ENCODE measurements at regions not wholly inside any gene's neighbourhood (a gene's known extent, or its start where the extent isn't known, plus 50 kb on each side); places are given as distances from the start of the nearest gene placed in this dataset.

- no TSS peak for BruUV-seq (replicated peaks)
- H3K36me3 ChIP-seq (ENCODE audit: control insufficient read depth, insufficient read depth, low read length): no peaks in the 10 kb centered on the region
- no peaks in the 10 kb centered on the region for H3K9me3 ChIP-seq (ENCODE audit: control insufficient read depth, insufficient read depth, low read depth, low read length)
- CTCF ChIA-PET: no interaction called here
- POLR2A ChIA-PET: no interaction called here
- intact Hi-C loops (cut with micrococcal nuclease; ENCODE audit: unreplicated experiment): no loop called here
- H3K4me3 ChIP-seq (ENCODE audit: low read depth in 2 of 2, low read length in 2 of 2): no peak overlapping the region
- ATAC-seq (no peak), DNase-seq (ENCODE audit: low read depth, low spot score) (no peak)
- in situ Hi-C loops (cut with HindIII; ENCODE audit: low pct_unique_long_range_greater_than_20kb, low sequenced_read_pairs): no loop called here
- H3K27me3 ChIP-seq (ENCODE audit: control insufficient read depth, insufficient read depth, low read length): no peaks in the 10 kb centered on the region
- no peak overlapping the region for H3K27ac ChIP-seq (ENCODE audit: low read length)
- no peak for TF ChIP-seq REST (IDR thresholded peaks at IDR 0.05; ENCODE audit: insufficient read depth in 1 of 2, low read depth in 2 of 2, low read length in 1 of 2)
- no peak for TF ChIP-seq SIN3A (IDR thresholded peaks at IDR 0.05; ENCODE audit: borderline replicate concordance, insufficient read depth, low read depth, low read length)
- TF ChIP-seq POLR2AphosphoS5 (IDR thresholded peaks at IDR 0.05; ENCODE audit: low read depth, low read length): no peak
- TF ChIP-seq CTCF (IDR thresholded peaks at IDR 0.05): no peak
- no peak for TF ChIP-seq TCF7L2 (IDR thresholded peaks at IDR 0.05; ENCODE audit: low read depth, low read length)
- H3K4me1 ChIP-seq (ENCODE audit: control insufficient read depth, insufficient read depth, low read length): no peaks in the 10 kb centered on the region
Measured at GRCh38 chr21:26405735-26406361, 167.2 kb downstream of the CYYR1 start.

- no peak overlapping the region for H3K27ac ChIP-seq (ENCODE audit: low read length)
- TF ChIP-seq TCF7L2 (IDR thresholded peaks at IDR 0.05; ENCODE audit: low read depth, low read length) (no peak), SIN3A (IDR thresholded peaks at IDR 0.05; ENCODE audit: borderline replicate concordance, insufficient read depth, low read depth, low read length) (no peak), REST (IDR thresholded peaks at IDR 0.05; ENCODE audit: insufficient read depth in 1 of 2, low read depth in 2 of 2, low read length in 1 of 2) (no peak), POLR2AphosphoS5 (IDR thresholded peaks at IDR 0.05; ENCODE audit: low read depth, low read length) (no peak)
- intact Hi-C loops (cut with micrococcal nuclease; ENCODE audit: unreplicated experiment) (no loop called here), in situ Hi-C loops (cut with HindIII; ENCODE audit: low pct_unique_long_range_greater_than_20kb, low sequenced_read_pairs) (no loop called here)
- no peak overlapping the region for H3K4me3 ChIP-seq (ENCODE audit: low read depth in 2 of 2, low read length in 2 of 2)
- H3K4me1 ChIP-seq (ENCODE audit: control insufficient read depth, insufficient read depth, low read length): no peaks in the 10 kb centered on the region
- CTCF ChIA-PET: no interaction called here
- ATAC-seq (no peak), DNase-seq (ENCODE audit: low read depth, low spot score) (no peak)
- H3K27me3 ChIP-seq (ENCODE audit: control insufficient read depth, insufficient read depth, low read length): no peaks in the 10 kb centered on the region
- no TSS peak for BruUV-seq (replicated peaks)
- no peaks in the 10 kb centered on the region for H3K36me3 ChIP-seq (ENCODE audit: control insufficient read depth, insufficient read depth, low read length)
- POLR2A ChIA-PET: no interaction called here
- H3K9me3 ChIP-seq (ENCODE audit: control insufficient read depth, insufficient read depth, low read depth, low read length): no peaks in the 10 kb centered on the region
Measured at GRCh38 chr21:26405071-26405470, 168.0 kb downstream of the CYYR1 start.

Data from Panc1 (cell line).